Activated CD4-positive, alpha-beta T cell treated with anti-CD3 and anti-CD28 coated beads for 36 hours (primary cell): ENCODE measurements at regions not wholly inside any gene's neighbourhood (a gene's known extent, or its start where the extent isn't known, plus 50 kb on each side); places are given as distances from the start of the nearest gene placed in this dataset.

Experiments used
- ATAC-seq: fragments of 200-7000 bp; cut with Tn5 transposase; one replicate; pipeline ENCODE4 v1.10.0; 2021; ENCODE audit warnings: mild to moderate bottlenecking, moderate library complexity
- CTCF ChIA-PET: fragments of 350-600 bp; sonication (Branson Sonifier 250); formaldehyde crosslinking; loops from one replicate; lab custom pipeline; 2021; ENCODE audit warnings: antibody characterized with exemption; lab: Charles Lee
- POLR2A ChIA-PET: fragments of 350-600 bp; sonication (Branson Sonifier 250); formaldehyde crosslinking; loops from one replicate; lab custom pipeline; 2021; ENCODE audit warnings: antibody characterized with exemption, inconsistent platforms; lab: Charles Lee
- DNase-seq: peaks from one replicate; pipeline ENCODE4 v3.0.0-alpha.2; 2020
- H3K27ac Mint-ChIP-seq: one replicate; pipeline ENCODE4 v1.8.0; 2021; ENCODE audit warnings: mixed read lengths
- H3K27me3 Mint-ChIP-seq: one replicate; pipeline ENCODE4 v1.8.0; 2021; ENCODE audit warnings: mixed read lengths
- H3K36me3 Mint-ChIP-seq: one replicate; pipeline ENCODE4 v1.8.0; 2021; ENCODE audit warnings: low read depth, mixed read lengths
- H3K4me1 Mint-ChIP-seq: one replicate; pipeline ENCODE4 v1.8.0; 2021; ENCODE audit warnings: mixed read lengths
- H3K4me3 Mint-ChIP-seq: one replicate; pipeline ENCODE4 v1.8.0; 2021; ENCODE audit warnings: mild to moderate bottlenecking, moderate library complexity, mixed read lengths
- H3K9me3 Mint-ChIP-seq: one replicate; pipeline ENCODE4 v1.8.0; 2021; ENCODE audit warnings: low read depth, mixed read lengths
- intact Hi-C, 2 experiments: fragments of 100-400 bp; cut with DNase I in 1 of 2; cut with micrococcal nuclease in 1 of 2; formaldehyde crosslinking; loops; one replicate each; pipeline versions ENCODE4 v1.14.2 to v1.15.1; 2022 to 2024; cut with DNase I, micrococcal nuclease

DNA sequence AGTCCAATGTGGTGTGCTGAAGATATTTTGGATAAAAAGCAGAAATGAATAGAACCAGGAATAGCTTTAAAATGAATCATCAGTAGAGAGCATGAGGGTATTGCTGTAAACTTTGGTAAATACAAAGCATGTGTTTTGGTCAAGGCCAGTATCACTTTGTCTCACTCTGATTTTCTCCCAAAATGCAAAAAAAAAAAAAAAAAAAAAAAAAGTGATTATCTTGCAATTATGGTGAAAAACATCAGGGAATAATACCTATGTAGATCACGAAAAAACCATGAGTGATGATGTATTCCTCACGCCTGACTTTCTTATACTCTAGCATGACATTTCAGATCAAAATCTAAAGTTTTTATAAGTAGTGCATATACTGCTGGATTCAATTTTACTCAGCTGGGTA lies 897.9 kb upstream of the FAT3 start:
- intact Hi-C loops = no loop called here
- ChIA-PET CTCF (no interaction called here), POLR2A (no interaction called here)
- Mint-ChIP-seq H3K9me3 (no peaks in the 10 kb centered on the region), H3K27me3 (no peaks in the 10 kb centered on the region), H3K36me3 (no peaks in the 10 kb centered on the region), H3K4me3 (no peak overlapping the region), H3K27ac (no peak overlapping the region), H3K4me1 (no peaks in the 10 kb centered on the region)
- ATAC-seq (no peak), DNase-seq (no peak)

GRCh38 chr11:91326280-91326679 lies 898.3 kb upstream of the FAT3 start:
- CTCF ChIA-PET = no interaction called here
- POLR2A ChIA-PET = no interaction called here
- H3K9me3 Mint-ChIP-seq = no peaks in the 10 kb centered on the region
- H3K4me3 Mint-ChIP-seq = no peak overlapping the region
- no peaks in the 10 kb centered on the region for H3K27me3 Mint-ChIP-seq
- H3K36me3 Mint-ChIP-seq = no peaks in the 10 kb centered on the region
- ATAC-seq (no peak), DNase-seq (no peak)
- H3K27ac Mint-ChIP-seq = no peak overlapping the region
- intact Hi-C loops = no loop called here
- no peaks in the 10 kb centered on the region for H3K4me1 Mint-ChIP-seq

GRCh38 chr11:91314521-91314920 lies 910.1 kb upstream of the FAT3 start:
- H3K27ac Mint-ChIP-seq = no peak overlapping the region
- no peaks in the 10 kb centered on the region for H3K36me3 Mint-ChIP-seq
- ATAC-seq (no peak), DNase-seq (no peak)
- H3K4me3 Mint-ChIP-seq = no peak overlapping the region
- no peaks in the 10 kb centered on the region for H3K4me1 Mint-ChIP-seq
- intact Hi-C loops = no loop called here
- no peaks in the 10 kb centered on the region for H3K9me3 Mint-ChIP-seq
- CTCF ChIA-PET = no interaction called here
- POLR2A ChIA-PET = no interaction called here
- no peaks in the 10 kb centered on the region for H3K27me3 Mint-ChIP-seq

GRCh38 chr11:91312541-91312940 lies 912.1 kb upstream of the FAT3 start:
- Mint-ChIP-seq H3K4me3 (no peak overlapping the region), H3K36me3 (no peaks in the 10 kb centered on the region), H3K27me3 (no peaks in the 10 kb centered on the region), H3K27ac (no peak overlapping the region), H3K9me3 (no peaks in the 10 kb centered on the region), H3K4me1 (no peaks in the 10 kb centered on the region)
- ChIA-PET POLR2A (no interaction called here), CTCF (no interaction called here)
- intact Hi-C loops = no loop called here
- DNase-seq = no peak
- no peak for ATAC-seq

DNA sequence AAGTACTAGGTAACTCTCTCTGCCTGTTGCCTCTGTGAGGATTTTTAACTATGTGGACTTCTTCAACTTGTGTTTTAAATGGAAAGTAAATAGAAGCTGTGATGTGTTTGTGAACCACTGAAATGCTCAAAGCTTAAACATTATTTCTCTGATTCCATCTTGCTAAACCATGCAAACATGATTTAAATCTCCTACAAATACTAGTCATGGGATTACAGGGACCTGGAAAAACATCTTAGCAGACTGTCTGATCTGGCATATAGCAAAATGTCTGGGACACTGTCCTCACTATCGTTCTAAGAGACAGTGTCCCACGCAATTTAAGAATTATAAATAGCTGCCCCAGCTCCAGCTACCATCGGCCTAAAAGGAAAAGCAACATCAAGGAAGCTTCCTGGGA lies 914.5 kb upstream of the FAT3 start:
- H3K9me3 Mint-ChIP-seq = no peaks in the 10 kb centered on the region
- no peak overlapping the region for H3K27ac Mint-ChIP-seq
- H3K4me1 Mint-ChIP-seq = no peaks in the 10 kb centered on the region
- ATAC-seq (no peak), DNase-seq (no peak)
- intact Hi-C loops = no loop called here
- no peak overlapping the region for H3K4me3 Mint-ChIP-seq
- ChIA-PET CTCF (no interaction called here), POLR2A (no interaction called here)
- H3K36me3 Mint-ChIP-seq = no peaks in the 10 kb centered on the region
- no peaks in the 10 kb centered on the region for H3K27me3 Mint-ChIP-seq

GRCh38 chr11:91308069-91308468 lies 916.5 kb upstream of the FAT3 start:
- no peak for ATAC-seq
- CTCF ChIA-PET = no interaction called here

DNA sequence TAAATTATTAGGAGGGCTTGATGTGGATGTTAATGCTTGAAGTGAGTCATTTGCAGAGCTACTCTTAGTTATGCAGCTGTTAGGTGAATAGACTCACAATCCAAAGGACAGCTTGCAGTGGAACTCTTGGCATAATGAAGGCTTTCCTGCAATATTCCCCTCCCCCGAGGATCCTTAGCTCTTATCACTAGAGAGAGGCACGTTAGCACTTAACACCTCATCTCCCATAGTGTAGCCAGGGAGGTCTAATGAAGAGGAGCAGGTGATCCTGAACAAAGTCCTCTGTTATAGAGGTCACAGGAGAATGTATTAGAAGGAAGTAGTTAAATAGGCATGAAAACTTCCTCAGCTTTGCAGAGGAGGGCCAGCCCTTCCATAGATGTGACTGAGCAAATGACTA lies 919.2 kb upstream of the FAT3 start:
- ATAC-seq (no peak), DNase-seq (no peak)
- H3K36me3 Mint-ChIP-seq = no peaks in the 10 kb centered on the region
- H3K9me3 Mint-ChIP-seq = peaks cover 6% of the 10 kb centered on the region
- CTCF ChIA-PET = interaction anchor here (0.7 kb wide), 1 partner anchor 209 kb away, joined by 3 read pairs; no protein-coding TSS in a partner anchor
- H3K4me3 Mint-ChIP-seq = no peak overlapping the region
- no peaks in the 10 kb centered on the region for H3K4me1 Mint-ChIP-seq
- H3K27me3 Mint-ChIP-seq = no peaks in the 10 kb centered on the region
- POLR2A ChIA-PET = no interaction called here
- no peak overlapping the region for H3K27ac Mint-ChIP-seq
- intact Hi-C loops = no loop called here

More at GRCh38 chr11:91308069-91308468, 916.5 kb upstream of the FAT3 start:
- Mint-ChIP-seq H3K4me1 (no peaks in the 10 kb centered on the region), H3K9me3 (no peaks in the 10 kb centered on the region), H3K27me3 (no peaks in the 10 kb centered on the region), H3K36me3 (no peaks in the 10 kb centered on the region), H3K4me3 (no peak overlapping the region), H3K27ac (no peak overlapping the region)
- DNase-seq = no peak
- intact Hi-C loops = no loop called here
- POLR2A ChIA-PET = no interaction called here

DNA sequence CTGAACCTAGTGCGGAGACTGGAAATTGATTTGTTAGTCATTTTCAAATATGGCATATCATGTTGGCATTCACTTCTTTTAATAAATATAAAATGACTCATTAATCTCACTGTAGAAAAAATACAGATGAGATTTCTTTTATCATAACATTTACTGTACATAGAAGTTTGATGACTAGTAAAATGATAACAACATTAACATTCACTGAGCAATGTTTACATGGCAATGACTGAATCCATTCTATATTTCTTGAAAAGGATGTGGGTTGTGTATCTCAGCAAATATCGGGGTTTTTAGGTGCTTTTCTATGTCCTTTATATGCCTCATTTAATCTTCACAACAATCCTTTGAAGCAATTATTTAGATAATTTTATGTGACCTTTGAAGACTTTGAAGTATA lies 920.9 kb upstream of the FAT3 start:
- no peak for DNase-seq
- Mint-ChIP-seq H3K4me3 (no peak overlapping the region), H3K9me3 (peaks cover 6% of the 10 kb centered on the region), H3K4me1 (no peaks in the 10 kb centered on the region), H3K36me3 (no peaks in the 10 kb centered on the region), H3K27ac (no peak overlapping the region), H3K27me3 (no peaks in the 10 kb centered on the region)
- ChIA-PET CTCF (no interaction called here), POLR2A (no interaction called here)
- intact Hi-C loops = no loop called here
- no peak for ATAC-seq

GRCh38 chr11:91299980-91300379 lies 924.6 kb upstream of the FAT3 start:
- ChIA-PET POLR2A (no interaction called here), CTCF (no interaction called here)
- no peaks in the 10 kb centered on the region for H3K4me1 Mint-ChIP-seq
- intact Hi-C loops = no loop called here
- H3K9me3 Mint-ChIP-seq = peaks cover 6% of the 10 kb centered on the region
- DNase-seq (no peak), ATAC-seq (no peak)
- no peak overlapping the region for H3K4me3 Mint-ChIP-seq
- H3K27ac Mint-ChIP-seq = no peak overlapping the region
- no peaks in the 10 kb centered on the region for H3K36me3 Mint-ChIP-seq
- no peaks in the 10 kb centered on the region for H3K27me3 Mint-ChIP-seq

- H3K27ac Mint-ChIP-seq = no peak overlapping the region
- intact Hi-C loops = no loop called here
- H3K36me3 Mint-ChIP-seq = no peaks in the 10 kb centered on the region
- ChIA-PET CTCF (no interaction called here), POLR2A (no interaction called here)
- H3K27me3 Mint-ChIP-seq = no peaks in the 10 kb centered on the region
- ATAC-seq (no peak), DNase-seq (no peak)
- no peak overlapping the region for H3K4me3 Mint-ChIP-seq
- H3K9me3 Mint-ChIP-seq = peaks cover 2% of the 10 kb centered on the region
- H3K4me1 Mint-ChIP-seq = no peaks in the 10 kb centered on the region
Observed at GRCh38 chr11:91296629-91297028, 928.0 kb upstream of the FAT3 start.

DNA sequence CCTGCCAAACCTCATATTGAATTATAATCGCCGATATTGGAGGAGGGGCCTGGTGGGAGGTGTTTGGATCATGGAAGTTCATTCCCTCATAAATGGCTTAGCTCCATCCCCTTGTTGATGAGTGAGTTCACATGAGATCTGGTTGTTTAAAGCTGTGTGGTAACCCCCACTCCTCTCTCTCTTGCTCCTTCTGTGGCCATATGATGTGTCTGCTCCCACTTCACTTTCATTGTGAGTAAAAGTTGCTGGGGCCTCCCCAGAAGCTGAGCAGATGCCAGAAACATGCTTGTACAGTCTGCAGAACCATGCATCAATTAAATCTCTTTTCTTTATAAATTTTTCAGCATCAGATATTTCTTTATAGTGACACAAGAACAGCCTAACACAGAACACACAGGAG lies 929.0 kb upstream of the FAT3 start:
- intact Hi-C loops = no loop called here
- H3K4me3 Mint-ChIP-seq = no peak overlapping the region
- H3K4me1 Mint-ChIP-seq = no peaks in the 10 kb centered on the region
- CTCF ChIA-PET = no interaction called here
- POLR2A ChIA-PET = no interaction called here
- no peaks in the 10 kb centered on the region for H3K36me3 Mint-ChIP-seq
- ATAC-seq (no peak), DNase-seq (no peak)
- H3K27ac Mint-ChIP-seq = no peak overlapping the region
- no peaks in the 10 kb centered on the region for H3K9me3 Mint-ChIP-seq
- H3K27me3 Mint-ChIP-seq = no peaks in the 10 kb centered on the region

- ATAC-seq = no peak
- no peak overlapping the region for H3K27ac Mint-ChIP-seq
- POLR2A ChIA-PET = no interaction called here
- no peak overlapping the region for H3K4me3 Mint-ChIP-seq
- H3K27me3 Mint-ChIP-seq = no peaks in the 10 kb centered on the region
- CTCF ChIA-PET = no interaction called here
- H3K4me1 Mint-ChIP-seq = no peaks in the 10 kb centered on the region
- intact Hi-C loops = no loop called here
- DNase-seq = no peak
- H3K36me3 Mint-ChIP-seq = no peaks in the 10 kb centered on the region
- no peaks in the 10 kb centered on the region for H3K9me3 Mint-ChIP-seq
Observed at GRCh38 chr11:91293119-91293518, 931.5 kb upstream of the FAT3 start.

GRCh38 chr11:91272089-91272488 lies 952.5 kb upstream of the FAT3 start:
- DNase-seq = no peak
- no peaks in the 10 kb centered on the region for H3K27me3 Mint-ChIP-seq
- CTCF ChIA-PET = interaction anchor here (1.0 kb wide), 1 partner anchor 9 kb away, joined by 5 read pairs; no protein-coding TSS in a partner anchor
- POLR2A ChIA-PET = no interaction called here
- ATAC-seq = no peak
- intact Hi-C loops = no loop called here
- H3K4me3 Mint-ChIP-seq = no peak overlapping the region
- no peaks in the 10 kb centered on the region for H3K36me3 Mint-ChIP-seq
- no peak overlapping the region for H3K27ac Mint-ChIP-seq
- H3K4me1 Mint-ChIP-seq = no peaks in the 10 kb centered on the region
- H3K9me3 Mint-ChIP-seq = no peaks in the 10 kb centered on the region
